ENCODE measurements at regions not wholly inside any gene's neighbourhood (a gene's known extent, or its start where the extent isn't known, plus 50 kb on each side); places are given as distances from the start of the nearest gene placed in this dataset.

DNA sequence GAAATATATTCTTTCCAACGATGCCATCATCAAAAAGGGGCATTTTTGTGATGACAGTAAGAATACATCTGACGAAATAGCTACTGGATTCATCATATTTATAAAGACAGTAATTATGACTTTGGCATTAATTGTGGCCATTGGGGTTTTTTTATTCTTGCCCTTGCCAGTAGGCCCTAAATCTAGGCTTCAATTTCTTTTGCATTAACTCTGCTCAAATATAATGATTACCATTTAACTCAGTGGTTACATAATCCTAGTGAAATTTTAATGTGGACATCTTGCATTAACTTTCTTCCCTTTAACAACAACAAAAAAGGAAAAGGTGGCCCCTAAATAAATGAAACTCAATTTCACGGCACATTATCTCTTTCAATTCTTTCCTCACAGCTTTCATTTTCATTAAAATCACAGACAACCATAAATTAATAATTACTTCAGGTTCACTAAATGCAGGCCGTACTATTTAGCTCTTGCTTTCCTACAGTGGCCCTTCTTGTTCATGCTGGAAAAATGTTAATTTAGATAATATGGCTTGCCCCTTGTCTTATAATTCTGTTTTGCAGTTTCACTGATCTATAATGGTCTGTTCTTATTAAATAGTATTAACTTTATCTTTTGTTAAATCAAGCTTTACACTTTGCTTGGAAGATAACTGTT is 615.6 kb downstream of the DACH1 start:
- H4K20me1 ChIP-seq (ENCODE audit: control insufficient read depth, extremely low read depth, insufficient read depth, low read length) = no peaks in the 10 kb centered on the region
- no peak overlapping the region for H3K4me3 ChIP-seq (ENCODE audit: control insufficient read depth in 2 of 3, extremely low read depth in 1 of 3, insufficient read depth in 2 of 3, low read depth in 1 of 3, low read length in 3 of 3)
- dilution Hi-C loops (cut with MboI; ENCODE audit: extremely low pct_ligation_motif_present, low sequenced_read_pairs) = no loop called here
- no peak overlapping the region for H3K9ac ChIP-seq (ENCODE audit: control insufficient read depth, extremely low read depth, insufficient read depth, low read length)
- no peaks in the 10 kb centered on the region for H3K9me3 ChIP-seq (ENCODE audit: control insufficient read depth, low read depth, low read length)
- H3K4me1 ChIP-seq (ENCODE audit: control insufficient read depth, extremely low read depth, insufficient read depth, low read length) = no peaks in the 10 kb centered on the region
- no peaks in the 10 kb centered on the region for H3K9me1 ChIP-seq (ENCODE audit: control insufficient read depth, extremely low read depth, insufficient read depth, low read length)
- FAIRE-seq = no peak
- H3K79me2 ChIP-seq (ENCODE audit: control insufficient read depth, insufficient read depth, low read length) = no peaks in the 10 kb centered on the region
- DNase-seq (ENCODE audit: low read depth, low spot score) = no peak
- no peak overlapping the region for H2AFZ ChIP-seq (ENCODE audit: control insufficient read depth, low read length)
- TF ChIP-seq CTCF (optimal IDR thresholded peaks at IDR 0.05 in 1 of 3, IDR thresholded peaks at IDR 0.05 in 1 of 3, conservative IDR thresholded peaks at IDR 0.05 in 1 of 3; ENCODE audit: extremely low read depth in 1 of 3, insufficient read depth in 2 of 3, low read length in 3 of 3) (no peak), EZH2 (IDR thresholded peaks at IDR 0.05; ENCODE audit: low read length) (no peak)
- H3K36me3 ChIP-seq (ENCODE audit: control insufficient read depth in 2 of 2, extremely low read depth in 1 of 2, insufficient read depth in 2 of 2, low read length in 2 of 2) = no peaks in the 10 kb centered on the region
- H3K4me2 ChIP-seq (ENCODE audit: control insufficient read depth, extremely low read depth, insufficient read depth, low read depth, low read length) = no peak overlapping the region
- no peaks in the 10 kb centered on the region for H3K27me3 ChIP-seq (ENCODE audit: control insufficient read depth, extremely low read depth, insufficient read depth, low read length)
- H3K27ac ChIP-seq (ENCODE audit: control insufficient read depth, insufficient read depth, low read length) = no peak overlapping the region

GRCh38 chr13:71249011-71249410 is 618.0 kb downstream of the DACH1 start:
- no peak overlapping the region for H3K4me2 ChIP-seq (ENCODE audit: control insufficient read depth, extremely low read depth, insufficient read depth, low read depth, low read length)
- no peak for DNase-seq (ENCODE audit: low read depth, low spot score)
- no peaks in the 10 kb centered on the region for H4K20me1 ChIP-seq (ENCODE audit: control insufficient read depth, extremely low read depth, insufficient read depth, low read length)
- H3K4me1 ChIP-seq (ENCODE audit: control insufficient read depth, extremely low read depth, insufficient read depth, low read length) = no peaks in the 10 kb centered on the region
- no peaks in the 10 kb centered on the region for H3K27me3 ChIP-seq (ENCODE audit: control insufficient read depth, extremely low read depth, insufficient read depth, low read length)
- no peak overlapping the region for H2AFZ ChIP-seq (ENCODE audit: control insufficient read depth, low read length)
- no peak overlapping the region for H3K4me3 ChIP-seq (ENCODE audit: control insufficient read depth in 2 of 3, extremely low read depth in 1 of 3, insufficient read depth in 2 of 3, low read depth in 1 of 3, low read length in 3 of 3)
- H3K27ac ChIP-seq (ENCODE audit: control insufficient read depth, insufficient read depth, low read length) = no peak overlapping the region
- H3K9me1 ChIP-seq (ENCODE audit: control insufficient read depth, extremely low read depth, insufficient read depth, low read length) = no peaks in the 10 kb centered on the region
- TF ChIP-seq CTCF (optimal IDR thresholded peaks at IDR 0.05 in 1 of 3, IDR thresholded peaks at IDR 0.05 in 1 of 3, conservative IDR thresholded peaks at IDR 0.05 in 1 of 3; ENCODE audit: extremely low read depth in 1 of 3, insufficient read depth in 2 of 3, low read length in 3 of 3) (no peak), EZH2 (IDR thresholded peaks at IDR 0.05; ENCODE audit: low read length) (no peak)
- dilution Hi-C loops (cut with MboI; ENCODE audit: extremely low pct_ligation_motif_present, low sequenced_read_pairs) = no loop called here
- H3K9ac ChIP-seq (ENCODE audit: control insufficient read depth, extremely low read depth, insufficient read depth, low read length) = no peak overlapping the region
- H3K36me3 ChIP-seq (ENCODE audit: control insufficient read depth in 2 of 2, extremely low read depth in 1 of 2, insufficient read depth in 2 of 2, low read length in 2 of 2) = no peaks in the 10 kb centered on the region
- no peak for FAIRE-seq
- no peaks in the 10 kb centered on the region for H3K9me3 ChIP-seq (ENCODE audit: control insufficient read depth, low read depth, low read length)
- no peaks in the 10 kb centered on the region for H3K79me2 ChIP-seq (ENCODE audit: control insufficient read depth, insufficient read depth, low read length)
